GM21360 (cell line): ENCODE measurements at regions not wholly inside any gene's neighbourhood (a gene's known extent, or its start where the extent isn't known, plus 50 kb on each side); places are given as distances from the start of the nearest gene placed in this dataset.
"Not testable (repeated sequence)": the region's sequence is repeated elsewhere in the genome, so short reads cannot be mapped to it uniquely, and the experiment has no call there.

Experiments
- ATAC-seq: cut with Tn5 transposase; IDR thresholded peaks from one replicate; pipeline ENCODE4 v1.9.1; 2021; ENCODE audit warnings: mild to moderate bottlenecking, moderate library complexity; ENCODE audit not compliant: unreplicated experiment

GRCh38 chr7:67666359-67666758 lies 669.7 kb downstream of the TYW1 start:
- not testable (repeated sequence) for ATAC-seq

DNA sequence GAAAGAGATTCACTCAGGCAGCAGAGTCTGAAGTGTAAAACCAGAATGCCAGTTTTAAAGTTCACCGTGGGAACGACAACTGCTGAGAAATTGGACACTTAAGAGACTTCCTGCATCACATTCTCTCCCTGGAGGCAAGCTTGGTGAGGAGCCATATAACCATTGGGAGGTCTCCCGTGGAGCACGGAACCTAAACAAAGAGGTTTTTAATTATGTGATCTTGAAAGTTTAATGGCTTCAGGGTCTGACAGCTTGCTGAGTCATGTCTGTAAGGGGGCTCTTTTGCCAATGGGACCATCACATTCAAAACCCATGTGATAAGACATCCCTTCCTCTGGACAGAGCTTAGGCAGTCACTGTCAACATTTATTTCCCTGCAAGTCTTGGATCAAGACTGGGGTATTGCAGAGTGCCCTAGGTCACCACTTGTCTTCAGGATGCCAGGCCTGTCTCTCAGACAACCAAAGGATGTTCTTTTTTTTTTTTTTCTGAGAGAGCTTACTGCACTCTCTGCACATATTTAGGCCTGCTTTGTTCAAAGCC lies 674.4 kb downstream of the TYW1 start:
- no peak for ATAC-seq

GRCh38 chr7:67673861-67674260 lies 677.2 kb downstream of the TYW1 start:
- ATAC-seq, result no peak

- ATAC-seq, result not testable (repeated sequence)
Measured at GRCh38 chr7:67674862-67675261, 678.2 kb downstream of the TYW1 start.

GRCh38 chr7:67675971-67676370 lies 679.3 kb downstream of the TYW1 start:
- no peak for ATAC-seq

- ATAC-seq, result no peak
Measured at GRCh38 chr7:67678419-67678818, 681.8 kb downstream of the TYW1 start.

GRCh38 chr7:67683628-67684027 lies 687.0 kb downstream of the TYW1 start:
- no peak for ATAC-seq

DNA sequence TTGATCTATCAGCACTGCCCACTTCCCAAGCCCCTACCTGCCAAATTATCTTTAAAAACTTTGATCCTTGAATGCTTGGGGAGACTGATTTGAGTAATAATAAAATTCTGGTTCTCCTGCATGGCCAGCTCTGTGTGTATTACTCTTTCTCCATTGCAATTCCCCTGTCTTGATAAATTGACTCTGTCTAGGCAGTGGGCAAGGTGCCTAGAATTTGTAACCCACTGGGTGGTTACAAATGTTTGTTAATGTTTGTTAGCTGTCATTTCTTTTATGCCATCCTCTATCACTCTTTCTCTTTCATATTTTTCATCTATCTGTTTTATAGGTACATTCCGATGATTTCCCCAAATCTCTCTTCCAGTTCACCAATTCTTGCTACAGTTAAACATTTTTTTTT lies 694.1 kb downstream of the TYW1 start:
- no peak for ATAC-seq

- no peak for ATAC-seq
Measured at GRCh38 chr7:67692425-67692824, 695.8 kb downstream of the TYW1 start.

DNA sequence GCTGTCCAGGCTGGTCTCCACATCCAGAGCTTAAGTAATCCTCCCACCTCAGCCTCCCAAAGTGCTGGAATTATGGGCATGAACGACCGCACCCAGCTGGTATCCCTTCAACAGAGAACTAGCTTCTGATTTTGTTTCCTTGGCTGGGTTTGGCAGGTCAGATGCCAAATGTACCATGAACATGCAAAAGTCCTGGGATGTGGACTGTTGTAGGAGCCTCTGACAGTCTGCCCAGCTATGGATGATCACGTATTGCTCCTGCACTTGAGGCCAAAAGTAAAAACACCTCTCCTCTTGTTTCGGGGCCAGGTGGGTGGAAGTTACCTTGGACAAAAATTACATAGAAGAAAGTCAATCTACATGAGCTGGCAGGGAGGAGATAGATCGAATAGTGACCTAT lies 699.5 kb downstream of the TYW1 start:
- ATAC-seq, result no peak

DNA sequence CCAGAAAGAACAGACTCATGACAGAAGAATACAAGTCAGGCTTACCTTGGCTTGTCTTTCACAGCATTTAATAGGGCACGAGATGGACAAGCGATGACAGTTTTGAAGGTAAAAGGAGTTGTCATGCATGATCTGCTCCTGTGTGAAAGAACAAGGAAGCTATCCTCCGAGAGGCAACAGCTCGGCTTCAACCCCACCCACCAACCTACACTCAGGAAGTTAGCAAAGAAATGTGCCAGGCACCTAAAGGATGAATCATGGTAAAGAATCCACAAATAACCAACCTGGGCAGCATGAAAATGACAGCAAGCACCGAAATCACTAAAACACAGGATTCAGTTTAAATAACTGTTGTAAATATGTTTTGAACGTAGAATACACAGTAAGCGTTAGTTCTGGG lies 700.2 kb downstream of the TYW1 start:
- no peak for ATAC-seq

- ATAC-seq, result no peak
Measured at GRCh38 chr7:67698354-67698753, 701.7 kb downstream of the TYW1 start.

DNA sequence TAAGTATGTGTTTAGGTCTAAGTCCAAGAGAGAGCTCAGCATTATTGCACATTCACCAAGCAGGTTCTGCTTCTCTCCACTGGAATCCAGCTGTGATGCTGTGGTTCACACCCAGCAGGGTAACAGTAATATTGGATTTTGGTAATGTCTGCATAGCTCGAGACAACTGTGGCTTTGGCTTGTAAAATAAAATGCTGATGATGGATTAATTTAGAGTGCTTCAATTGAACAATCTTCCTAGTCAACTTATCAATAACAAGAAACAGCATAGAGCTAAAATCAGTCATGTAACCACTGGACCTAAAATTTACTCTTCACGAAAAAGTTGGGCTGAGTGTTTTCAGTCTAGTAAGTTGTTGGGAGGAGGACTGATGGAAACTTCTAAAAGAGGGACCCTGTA lies 709.2 kb downstream of the TYW1 start:
- no peak for ATAC-seq

- ATAC-seq, result no peak
Measured at GRCh38 chr7:67711706-67712105, 715.1 kb downstream of the TYW1 start.

DNA sequence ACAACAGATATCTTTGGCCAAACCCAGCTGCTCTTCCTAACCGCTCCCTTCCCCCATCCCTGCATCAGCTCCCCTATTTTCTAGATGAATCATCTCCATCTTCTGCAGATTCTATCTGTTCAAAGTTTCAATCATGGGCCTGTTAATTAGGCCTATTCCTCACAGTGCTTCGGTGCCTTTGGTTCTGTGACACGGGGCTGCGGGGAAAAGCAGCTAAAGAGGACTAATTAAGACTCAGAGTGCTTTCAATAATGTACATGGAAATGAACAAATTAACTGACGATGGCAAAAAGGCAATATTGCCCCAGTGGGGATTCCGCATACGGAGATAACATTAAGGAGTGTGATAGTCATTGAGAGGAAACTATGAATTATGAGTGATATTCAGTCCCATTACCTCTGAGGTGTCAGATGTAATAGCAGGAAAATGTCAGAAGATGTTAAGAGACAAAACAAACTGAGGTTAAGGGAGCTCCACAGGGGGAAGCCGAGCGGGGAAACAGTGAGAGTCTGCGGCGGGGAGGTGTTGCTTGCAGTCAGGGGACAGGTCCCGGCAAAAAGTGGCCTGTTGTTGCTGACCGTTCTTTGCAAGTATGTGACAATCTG lies 716.9 kb downstream of the TYW1 start:
- ATAC-seq, result no peak

- no peak for ATAC-seq
Measured at GRCh38 chr7:67716729-67717128, 720.1 kb downstream of the TYW1 start.

DNA sequence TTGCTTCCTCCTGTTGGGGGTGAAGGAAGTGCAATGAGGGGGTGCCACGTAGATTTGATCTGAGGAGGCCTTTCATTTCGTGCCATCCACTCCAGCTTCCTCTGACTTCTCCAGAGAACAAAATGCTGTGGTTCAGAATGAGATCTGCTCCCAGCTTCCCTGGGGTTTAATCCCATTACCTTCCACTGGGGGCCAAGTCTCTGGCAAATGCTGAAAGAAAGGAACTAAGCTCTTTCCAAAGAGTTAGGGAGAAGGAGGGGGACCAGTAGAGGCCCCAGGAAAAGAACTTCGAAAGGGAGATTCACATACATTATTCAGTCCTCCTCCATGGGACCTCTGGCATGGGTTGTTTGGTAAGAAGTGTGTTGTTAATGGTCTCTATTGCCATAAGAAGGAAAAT lies 727.0 kb downstream of the TYW1 start:
- no peak for ATAC-seq

GRCh38 chr7:67724435-67724834 lies 727.8 kb downstream of the TYW1 start:
- no peak for ATAC-seq

DNA sequence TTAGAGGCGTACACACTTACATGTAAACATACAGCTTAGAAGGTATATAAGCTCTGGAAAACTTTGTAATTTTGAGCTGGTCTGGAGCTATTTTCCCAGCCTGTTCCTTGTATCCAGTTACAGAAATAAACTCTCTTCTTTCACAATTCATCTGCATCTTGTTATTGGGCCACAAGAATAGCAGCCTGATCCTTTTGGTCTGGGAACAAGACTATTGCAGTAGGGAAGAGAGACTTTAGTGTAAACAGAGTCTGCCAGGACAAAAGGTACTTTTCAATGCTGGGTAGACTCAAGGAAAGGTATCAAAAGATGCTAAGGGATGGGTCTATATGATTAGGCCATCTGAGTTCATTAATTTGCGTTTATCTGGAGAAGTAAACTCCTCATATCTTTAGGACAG lies 728.3 kb downstream of the TYW1 start:
- no peak for ATAC-seq

- ATAC-seq, result no peak
Measured at GRCh38 chr7:67725423-67725822, 728.8 kb downstream of the TYW1 start.

DNA sequence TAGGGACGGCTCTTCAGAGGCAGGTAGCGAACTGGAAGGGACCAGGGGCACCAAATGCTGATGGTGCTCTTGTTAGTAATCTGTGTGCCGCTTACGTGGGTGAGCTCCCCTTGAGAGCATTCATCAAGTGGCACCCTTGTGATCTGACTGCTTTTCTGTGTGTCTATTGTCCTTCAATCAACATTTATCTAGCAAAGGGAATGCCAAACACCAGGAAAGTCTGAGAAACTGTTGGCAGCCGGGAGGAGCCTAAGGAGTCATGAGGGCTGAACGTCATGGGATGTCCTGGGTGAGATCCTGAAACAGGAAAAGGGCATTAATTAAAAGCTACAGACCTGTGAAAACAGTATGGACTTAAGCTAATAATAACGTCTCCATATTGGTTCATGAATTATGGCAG lies 733.1 kb downstream of the TYW1 start:
- no peak for ATAC-seq

DNA sequence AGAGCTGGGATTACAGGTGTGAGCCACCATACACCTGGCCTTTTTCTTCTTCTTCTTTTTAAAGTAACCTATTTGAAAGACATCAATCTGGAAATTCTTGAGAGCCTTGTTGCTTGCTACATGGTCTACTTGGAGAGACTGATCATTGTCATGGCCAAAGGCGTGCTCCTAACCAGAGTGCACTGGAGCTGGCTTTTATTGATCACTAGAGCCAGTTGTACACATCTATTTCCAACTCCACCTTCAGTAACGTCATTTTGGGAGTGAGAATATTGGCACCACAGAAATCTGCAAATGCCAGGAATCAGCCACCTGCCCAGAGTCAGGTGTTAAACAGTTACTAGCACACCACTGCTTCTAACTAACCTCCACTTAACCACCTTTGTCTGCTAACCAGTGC lies 735.1 kb downstream of the TYW1 start:
- no peak for ATAC-seq

DNA sequence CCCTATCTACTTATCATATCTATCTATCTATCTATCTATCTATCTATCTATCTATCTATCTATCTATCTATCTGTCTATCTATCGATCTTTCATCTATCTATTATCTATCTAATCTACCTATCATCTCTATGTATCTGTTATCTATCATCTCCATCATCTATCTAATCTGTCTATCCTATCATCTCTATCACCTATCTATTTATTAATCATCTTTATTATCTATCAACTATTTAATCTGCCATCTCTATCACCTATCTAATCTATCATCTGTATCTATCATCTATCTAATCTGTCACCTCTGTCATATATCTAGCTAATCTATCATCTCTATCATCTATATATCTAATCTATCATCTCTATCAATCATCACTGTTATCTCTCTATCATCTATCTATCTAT lies 736.3 kb downstream of the TYW1 start:
- no peak for ATAC-seq
